ENCODE measurements at regions not wholly inside any gene's neighbourhood (a gene's known extent, or its start where the extent isn't known, plus 50 kb on each side); places are given as distances from the start of the nearest gene placed in this dataset.

DNA sequence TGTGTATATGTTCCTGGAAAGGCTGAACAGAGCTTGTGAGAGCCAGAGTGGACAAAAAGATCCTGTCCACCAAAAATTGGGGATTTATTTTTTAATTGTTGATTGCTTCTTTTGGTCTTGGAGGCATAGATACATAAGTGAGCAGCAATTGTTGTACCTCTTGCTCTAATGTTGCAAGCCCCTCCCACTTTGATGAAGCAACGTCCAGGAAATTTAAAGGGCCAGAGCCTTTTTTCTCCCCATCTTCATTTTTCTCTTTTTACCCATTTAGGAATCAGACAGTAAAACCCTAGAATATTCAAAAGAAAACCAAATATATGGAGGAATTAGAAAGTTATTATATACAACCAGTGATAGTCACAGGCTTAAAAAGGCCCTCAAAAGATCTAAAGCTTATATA lies 871.8 kb upstream of the NRXN1 start:
- TF ChIP-seq, protein P1, sequence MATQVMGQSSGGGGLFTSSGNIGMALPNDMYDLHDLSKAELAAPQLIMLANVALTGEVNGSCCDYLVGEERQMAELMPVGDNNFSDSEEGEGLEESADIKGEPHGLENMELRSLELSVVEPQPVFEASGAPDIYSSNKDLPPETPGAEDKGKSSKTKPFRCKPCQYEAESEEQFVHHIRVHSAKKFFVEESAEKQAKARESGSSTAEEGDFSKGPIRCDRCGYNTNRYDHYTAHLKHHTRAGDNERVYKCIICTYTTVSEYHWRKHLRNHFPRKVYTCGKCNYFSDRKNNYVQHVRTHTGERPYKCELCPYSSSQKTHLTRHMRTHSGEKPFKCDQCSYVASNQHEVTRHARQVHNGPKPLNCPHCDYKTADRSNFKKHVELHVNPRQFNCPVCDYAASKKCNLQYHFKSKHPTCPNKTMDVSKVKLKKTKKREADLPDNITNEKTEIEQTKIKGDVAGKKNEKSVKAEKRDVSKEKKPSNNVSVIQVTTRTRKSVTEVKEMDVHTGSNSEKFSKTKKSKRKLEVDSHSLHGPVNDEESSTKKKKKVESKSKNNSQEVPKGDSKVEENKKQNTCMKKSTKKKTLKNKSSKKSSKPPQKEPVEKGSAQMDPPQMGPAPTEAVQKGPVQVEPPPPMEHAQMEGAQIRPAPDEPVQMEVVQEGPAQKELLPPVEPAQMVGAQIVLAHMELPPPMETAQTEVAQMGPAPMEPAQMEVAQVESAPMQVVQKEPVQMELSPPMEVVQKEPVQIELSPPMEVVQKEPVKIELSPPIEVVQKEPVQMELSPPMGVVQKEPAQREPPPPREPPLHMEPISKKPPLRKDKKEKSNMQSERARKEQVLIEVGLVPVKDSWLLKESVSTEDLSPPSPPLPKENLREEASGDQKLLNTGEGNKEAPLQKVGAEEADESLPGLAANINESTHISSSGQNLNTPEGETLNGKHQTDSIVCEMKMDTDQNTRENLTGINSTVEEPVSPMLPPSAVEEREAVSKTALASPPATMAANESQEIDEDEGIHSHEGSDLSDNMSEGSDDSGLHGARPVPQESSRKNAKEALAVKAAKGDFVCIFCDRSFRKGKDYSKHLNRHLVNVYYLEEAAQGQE (IDR thresholded peaks at IDR 0.05; ENCODE audit: insufficient read depth in 1 of 2, low read depth in 2 of 2, low read length in 2 of 2) = no peak
- TF ChIP-seq TAF1 (IDR thresholded peaks at IDR 0.05; ENCODE audit: borderline replicate concordance, insufficient read depth, low read length) (no peak), POLR2AphosphoS5 (IDR thresholded peaks at IDR 0.05; ENCODE audit: low read depth, low read length) (no peak)

All from PFSK-1 (cell line).